ENCODE measurements at regions not wholly inside any gene's neighbourhood (a gene's known extent, or its start where the extent isn't known, plus 50 kb on each side); places are given as distances from the start of the nearest gene placed in this dataset.

- DNase-seq, result no peak
Measured at GRCh38 chr12:77559400-77560074, 271.2 kb upstream of the NAV3 start.

DNA sequence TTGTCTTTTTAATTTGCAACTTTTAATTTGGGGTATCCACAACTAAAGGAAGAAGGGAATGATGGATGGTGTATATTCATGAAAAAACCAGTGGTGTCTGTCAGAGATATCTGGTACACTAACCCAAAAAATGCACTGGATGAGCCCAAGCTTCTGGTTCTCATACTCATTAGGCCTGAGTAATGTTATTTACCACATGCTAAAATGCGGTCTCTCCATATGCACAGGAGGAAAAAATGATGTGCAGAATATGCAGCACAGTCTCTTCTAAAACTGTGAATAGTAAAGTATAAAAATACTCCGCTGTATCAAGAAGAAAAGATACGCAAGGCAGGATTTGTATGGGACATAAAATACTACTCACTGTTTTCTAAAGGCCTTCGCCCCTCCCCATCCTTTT lies 275.6 kb upstream of the NAV3 start:
- no peak for DNase-seq

DNA sequence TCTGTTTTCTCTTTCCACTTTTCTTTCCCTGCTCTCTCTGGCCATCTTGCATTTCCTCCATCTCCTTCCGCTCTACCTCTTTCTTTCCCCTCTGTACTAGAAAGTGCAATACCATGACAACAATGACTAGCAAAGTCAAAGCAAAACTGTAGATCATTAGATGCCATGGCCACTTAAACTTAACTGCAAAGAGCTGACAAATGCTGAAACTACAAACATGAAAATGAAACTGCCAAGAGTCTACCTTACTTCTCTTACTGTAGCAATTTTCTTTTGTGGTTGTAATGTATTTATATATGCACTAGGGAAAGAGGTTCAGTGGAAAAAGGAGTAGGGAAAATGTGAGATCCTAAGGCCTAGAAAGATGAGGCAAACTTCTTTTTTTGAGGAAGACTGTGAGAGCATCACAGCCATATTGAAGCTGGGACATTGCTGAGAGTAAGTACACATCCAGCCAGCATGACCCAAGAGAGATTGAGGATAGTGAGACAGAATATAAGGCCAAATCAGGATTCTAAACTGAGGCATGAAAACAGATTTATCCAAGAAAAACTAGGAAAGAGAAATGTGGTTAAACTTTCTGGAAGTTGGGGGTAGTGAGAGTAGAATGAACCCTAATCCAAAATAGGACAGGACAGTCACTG lies 276.6 kb upstream of the NAV3 start:
- DNase-seq, result no peak

GRCh38 chr12:77549383-77550128 lies 281.1 kb upstream of the NAV3 start:
- DNase-seq, result no peak

DNA sequence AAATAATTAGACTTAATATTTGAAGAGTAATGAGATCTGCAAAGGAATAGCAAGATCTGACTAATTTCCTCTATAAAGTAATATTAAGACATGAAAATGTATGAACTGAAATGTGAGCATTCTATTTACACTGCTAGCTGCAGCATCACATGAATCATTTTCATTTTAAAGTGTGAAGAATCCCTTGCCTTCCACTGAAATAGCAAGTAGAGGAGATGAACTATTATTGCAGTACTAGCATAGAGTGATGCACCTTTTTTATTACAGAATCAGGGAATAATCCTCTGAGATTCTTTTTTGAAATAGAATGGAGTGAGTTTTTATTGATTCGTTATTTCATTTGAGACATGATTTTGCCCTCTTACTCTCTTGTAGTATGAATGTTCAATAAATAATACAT lies 281.9 kb upstream of the NAV3 start:
- no peak for DNase-seq

DNA sequence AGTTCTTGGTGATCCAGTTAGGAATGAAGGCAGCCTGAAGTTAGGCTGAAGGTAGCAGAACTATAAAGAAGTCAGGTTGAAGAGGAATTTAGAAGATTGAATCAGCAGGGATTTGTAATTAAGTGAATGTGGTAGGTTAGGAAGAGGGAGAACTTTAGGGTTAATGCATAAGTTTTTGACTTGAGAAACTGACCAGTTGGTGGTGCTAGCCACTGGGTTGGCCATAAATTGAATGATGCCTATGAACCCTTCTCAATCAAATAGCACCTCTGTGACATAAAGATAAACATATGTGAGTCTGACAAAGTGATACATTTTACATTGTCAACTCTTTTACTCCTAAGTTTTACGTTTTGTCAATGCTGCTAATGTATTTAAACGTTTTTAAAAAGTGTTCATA lies 290.6 kb upstream of the NAV3 start:
- no peak for DNase-seq

DNA sequence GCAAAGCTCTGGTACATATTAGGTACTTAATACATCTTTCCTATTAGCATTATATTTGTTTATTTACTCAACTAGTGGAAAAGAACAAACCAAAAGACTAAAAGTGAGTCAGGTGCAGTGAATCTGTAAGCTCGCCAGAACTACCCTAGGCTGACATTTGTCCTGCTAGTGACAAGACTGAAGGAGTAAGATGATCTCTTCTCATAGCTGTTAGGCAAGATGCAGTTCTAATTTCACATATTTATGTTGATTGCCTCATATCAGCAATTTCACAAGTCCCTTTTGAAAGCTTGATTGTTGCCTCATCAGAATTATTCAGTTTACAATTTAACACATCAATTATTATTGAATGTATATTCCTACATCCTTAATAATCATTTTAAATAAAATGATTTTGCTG lies 293.0 kb upstream of the NAV3 start:
- DNase-seq, result no peak

DNA sequence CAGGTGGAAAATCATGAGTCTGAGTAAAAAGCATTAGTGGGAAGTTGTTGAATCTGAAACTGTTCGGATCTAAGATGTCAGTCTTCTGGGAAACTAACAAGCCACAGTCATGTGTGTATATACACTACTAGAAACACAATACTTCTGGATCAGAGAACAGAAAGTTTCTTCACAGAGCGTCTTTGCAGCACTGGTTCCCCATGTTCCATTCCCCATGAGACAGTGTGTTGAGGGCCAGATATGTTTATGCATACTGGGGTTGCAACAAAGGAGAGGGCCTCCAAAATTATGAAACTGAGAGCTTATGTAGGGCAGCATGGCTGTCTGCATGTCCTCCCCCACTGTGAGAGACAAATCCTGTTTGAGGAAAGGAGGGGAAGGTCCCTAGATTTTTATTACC lies 295.0 kb upstream of the NAV3 start:
- no peak for DNase-seq

DNA sequence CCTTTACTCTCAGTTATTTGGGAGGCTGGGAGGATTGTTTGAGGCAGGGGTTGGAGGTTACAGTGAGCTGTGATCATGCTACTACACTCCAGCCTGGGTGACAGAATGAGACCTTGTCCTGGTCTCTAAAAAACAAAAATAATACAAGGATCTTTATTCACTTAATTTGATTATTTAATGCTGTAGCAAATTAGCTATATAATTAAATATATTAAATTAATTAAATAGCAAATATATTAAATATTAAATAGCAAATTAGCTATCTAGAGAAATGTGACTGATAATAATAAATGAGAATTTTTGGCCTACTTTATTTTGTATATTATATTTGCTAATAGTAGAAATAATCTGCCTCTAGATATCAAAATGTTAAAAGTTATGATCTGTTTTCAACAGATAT lies 298.8 kb upstream of the NAV3 start:
- no peak for DNase-seq

- no peak for DNase-seq
Measured at GRCh38 chr12:77522247-77522646, 308.4 kb upstream of the NAV3 start.

- no peak for DNase-seq
Measured at GRCh38 chr12:77521508-77522115, 309.1 kb upstream of the NAV3 start.

DNA sequence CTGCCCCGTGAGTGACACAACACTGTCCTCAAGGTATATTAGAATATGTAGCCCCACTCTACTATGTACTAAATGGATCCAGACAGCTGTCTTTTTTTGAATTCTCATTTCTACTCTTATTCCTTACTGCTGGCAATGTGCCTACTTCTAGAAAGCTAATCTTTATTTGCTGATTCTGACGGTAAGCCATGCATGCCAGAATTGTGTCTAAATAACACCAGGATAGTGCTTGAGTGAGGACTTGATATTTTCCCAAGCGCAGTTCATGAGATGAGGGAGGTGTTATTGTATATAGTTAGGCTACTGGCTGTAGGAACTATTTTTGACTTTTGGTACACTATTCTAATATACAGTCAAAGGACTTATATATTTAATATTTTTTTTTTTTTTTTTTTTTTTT lies 316.2 kb upstream of the NAV3 start:
- no peak for DNase-seq

DNA sequence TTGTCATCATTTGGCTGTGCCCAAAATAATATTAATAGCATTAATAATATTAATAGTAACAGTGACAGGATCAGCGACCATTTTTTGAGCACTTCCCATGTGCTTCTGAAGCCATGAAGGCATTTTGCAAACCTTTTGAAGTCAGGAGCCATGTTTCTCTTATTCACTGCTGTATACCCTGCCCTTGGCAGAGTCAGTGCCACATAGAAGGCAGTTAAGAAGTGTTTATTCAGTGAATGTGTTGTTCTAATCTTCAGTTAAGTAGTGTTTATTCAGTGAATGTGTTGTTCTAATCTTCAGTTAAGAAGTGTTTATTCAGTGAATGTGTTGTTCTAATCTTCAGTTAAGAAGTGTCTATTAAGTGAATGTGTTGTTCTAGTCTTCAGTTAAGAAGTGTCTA lies 319.7 kb upstream of the NAV3 start:
- no peak for DNase-seq

- DNase-seq, result no peak
Measured at GRCh38 chr12:77504466-77504865, 326.2 kb upstream of the NAV3 start.

GRCh38 chr12:77500089-77500488 lies 330.6 kb upstream of the NAV3 start:
- no peak for DNase-seq

DNA sequence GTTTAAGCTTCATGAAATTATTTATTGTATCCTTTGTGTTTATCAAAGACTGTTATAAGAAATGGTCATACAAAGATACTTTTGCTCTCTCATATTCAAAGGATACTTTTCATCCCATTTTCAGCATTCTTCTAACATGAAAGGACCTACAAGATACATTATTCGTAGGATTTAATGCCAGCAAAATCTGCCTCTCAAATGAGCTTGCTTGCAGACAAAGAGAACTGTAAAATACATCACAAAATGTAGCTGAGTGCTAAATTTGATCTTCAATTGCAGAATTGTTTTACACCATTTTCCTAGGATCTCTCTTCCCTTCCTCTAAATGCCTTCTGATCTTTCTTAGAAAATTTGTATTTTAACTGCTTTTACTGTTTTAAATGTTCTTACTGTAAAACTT lies 333.0 kb upstream of the NAV3 start:
- no peak for DNase-seq

DNA sequence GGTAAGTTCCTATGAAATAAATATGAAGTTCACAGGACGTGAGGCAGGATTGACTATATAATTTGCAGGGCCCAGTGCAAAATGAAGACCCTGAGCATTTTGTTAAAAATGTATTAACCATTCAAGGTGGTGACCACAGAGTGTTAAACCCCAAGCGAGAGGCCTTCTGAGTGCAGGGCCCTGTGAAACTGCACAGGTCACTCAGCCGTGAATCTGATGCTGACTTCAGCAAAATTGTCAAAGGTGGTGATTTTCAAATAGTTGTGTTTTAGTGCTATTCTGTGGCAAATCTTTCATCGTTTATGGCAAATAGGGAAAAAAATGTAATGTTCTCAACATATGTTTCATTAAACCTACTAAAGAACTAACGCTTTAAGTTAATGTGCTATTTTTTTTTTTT lies 334.0 kb upstream of the NAV3 start:
- no peak for DNase-seq

- DNase-seq, result no peak
Measured at GRCh38 chr12:77494296-77494695, 336.4 kb upstream of the NAV3 start.

DNA sequence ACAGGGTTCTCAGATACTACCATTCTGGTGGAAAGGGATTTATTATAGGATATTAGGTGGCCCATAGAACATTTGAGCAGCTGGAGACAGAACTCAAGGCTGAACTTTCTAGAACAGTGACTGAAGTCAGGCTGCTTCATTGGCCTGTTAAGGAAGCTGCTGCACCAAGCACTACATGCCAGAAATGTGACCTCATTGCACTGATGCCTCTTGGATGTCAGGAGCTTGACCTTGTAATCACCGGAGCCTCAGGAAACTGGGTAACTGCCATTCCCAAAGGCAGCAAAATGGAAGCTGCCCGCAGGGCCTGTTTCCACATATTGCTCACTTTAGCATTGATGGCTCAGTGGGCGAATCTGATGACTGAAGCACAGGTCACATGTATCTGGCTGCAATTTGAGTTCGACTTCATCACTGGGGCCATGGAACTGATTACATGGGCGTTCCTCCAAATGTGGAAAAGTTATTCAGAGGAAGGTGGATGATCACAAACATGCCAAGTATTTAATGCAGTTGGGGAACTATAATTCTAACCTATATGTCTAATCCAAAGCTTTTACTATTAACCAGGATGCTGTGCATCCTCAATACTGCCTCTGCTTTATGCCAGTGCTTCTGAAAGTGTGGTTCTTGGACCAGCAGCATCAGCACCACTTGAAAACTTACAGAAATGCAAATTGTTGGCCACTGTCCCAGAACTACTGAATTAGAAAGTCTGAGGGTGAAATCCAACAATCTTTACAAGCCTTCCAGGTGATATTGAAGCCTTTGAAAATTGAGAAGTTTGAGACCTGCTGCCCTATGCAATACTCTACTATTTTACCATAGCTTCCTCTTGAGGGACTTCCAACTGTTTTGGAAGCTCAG lies 337.2 kb upstream of the NAV3 start:
- DNase-seq, result no peak

- no peak for DNase-seq
Measured at GRCh38 chr12:77492536-77492935, 338.2 kb upstream of the NAV3 start.

- no peak for DNase-seq
Measured at GRCh38 chr12:77489331-77489970, 341.2 kb upstream of the NAV3 start.

DNA sequence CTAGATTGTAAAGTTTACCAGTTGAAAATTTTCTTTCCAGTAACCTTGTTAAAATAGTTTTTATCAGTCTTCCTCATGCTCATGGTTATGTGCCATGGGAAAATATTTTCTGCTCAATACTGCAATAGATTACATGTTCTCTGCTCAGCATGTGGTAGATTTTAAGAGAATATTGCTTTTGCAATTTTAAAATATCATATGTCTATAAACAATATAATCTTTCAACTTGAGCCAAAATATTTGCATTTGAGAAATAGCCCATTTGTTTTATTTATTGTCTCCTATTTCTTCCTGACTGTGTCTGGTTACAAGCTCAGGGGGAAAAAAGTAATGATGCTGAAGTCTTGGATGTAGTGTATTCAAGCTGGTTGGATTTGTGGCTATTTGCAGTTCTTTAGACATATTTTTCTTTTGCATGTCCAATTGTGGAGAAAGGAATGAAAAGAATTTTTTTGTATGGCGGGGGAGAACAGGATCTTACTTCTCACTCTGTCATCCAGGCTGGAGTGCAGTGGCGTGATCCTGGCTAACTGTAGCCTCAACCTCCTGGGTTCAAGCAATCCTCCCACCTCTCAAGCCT lies 342.6 kb upstream of the NAV3 start:
- DNase-seq, result no peak
